ENCODE measurements at regions not wholly inside any gene's neighbourhood (a gene's known extent, or its start where the extent isn't known, plus 50 kb on each side); places are given as distances from the start of the nearest gene placed in this dataset.
A peak's percentile ranks its signal among the peaks of the same experiment; 100 is the strongest.

DNA sequence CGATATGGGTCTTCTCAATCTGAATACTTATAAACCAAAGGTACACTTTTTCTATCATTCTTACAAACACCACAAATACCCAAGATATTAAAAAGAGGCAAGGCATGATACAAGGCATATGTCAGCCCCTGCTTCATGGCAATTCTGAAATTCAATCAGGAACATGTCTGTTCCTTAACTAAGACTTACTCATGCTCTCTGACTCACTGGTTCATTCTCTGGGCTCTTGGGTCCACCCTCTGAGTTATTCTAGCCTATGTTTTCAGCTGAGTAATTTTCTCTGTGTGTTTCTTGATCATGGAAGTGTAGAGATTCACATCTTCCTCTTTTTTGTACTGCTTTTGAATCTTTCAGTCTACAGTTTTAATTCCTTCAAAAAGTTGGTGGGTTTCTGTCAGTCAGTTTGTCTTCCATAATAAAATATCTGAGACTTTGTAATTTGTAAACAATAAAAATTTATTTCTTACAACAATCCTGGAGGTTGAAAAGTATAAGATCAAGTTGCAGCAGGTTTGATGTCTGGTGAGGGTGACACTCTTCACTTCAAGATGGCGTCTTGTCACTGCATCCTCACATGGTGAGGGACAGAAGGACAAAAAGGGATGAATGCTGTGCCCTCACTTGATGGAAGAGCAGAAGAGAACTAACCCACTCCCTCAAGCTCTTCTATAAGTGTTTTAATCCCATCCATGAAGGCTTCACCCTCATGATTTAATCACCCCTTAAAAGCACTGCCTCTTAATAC, 211.7 kb downstream of the FAM76B start:
- no peak for DNase-seq

DNA sequence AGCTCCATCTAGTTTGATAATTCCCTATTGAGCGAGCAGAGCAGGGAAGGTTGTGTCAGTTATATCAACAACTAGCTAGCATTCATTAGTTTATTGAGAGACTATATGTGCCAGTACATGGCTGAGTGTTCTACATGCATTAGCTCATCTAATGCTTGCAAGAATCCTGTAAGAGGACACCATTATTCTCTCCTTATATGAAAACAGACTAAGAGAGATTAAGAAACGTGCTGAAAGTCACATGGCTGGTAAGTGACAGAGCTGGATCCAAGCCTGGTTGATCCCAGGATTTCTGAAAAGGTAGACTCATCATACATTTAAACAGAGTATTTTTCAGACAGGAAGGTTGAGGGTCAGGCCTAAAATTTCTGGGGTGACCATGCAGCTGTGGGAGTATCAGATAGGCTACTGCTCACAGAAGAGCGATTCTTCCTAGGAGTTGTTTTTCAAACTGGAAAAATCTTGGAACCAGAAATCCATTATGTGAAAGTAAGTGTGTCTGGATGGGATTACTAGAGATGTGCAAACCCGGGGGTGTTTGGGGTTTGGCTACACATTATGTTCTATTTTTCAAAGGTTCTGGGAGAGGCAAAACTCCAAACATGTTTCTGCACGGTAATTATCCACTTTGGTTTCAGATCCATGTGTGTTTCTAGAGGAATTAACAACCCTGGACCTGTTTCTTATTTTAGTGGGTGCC, 213.3 kb downstream of the FAM76B start:
- DNase-seq, result no peak

DNA sequence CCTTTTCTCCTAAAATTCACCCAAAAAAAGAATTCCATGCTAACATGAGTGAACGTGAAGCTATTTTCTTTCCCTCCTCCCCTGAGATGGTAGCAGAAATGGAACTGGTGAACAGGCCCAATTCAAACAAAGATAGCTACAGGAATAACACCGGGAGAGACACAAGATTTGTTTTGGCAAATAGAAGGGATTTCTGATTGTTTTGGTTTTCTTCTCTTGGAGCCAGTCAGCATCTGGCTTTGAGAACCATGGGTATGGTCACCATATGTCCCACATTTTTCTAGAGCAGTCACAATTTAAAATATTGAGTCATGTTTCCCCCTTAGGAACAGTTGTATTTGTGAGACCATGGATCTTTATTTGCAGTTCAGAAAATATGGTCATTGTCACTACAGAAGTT, 214.1 kb downstream of the FAM76B start:
- no peak for DNase-seq

DNA sequence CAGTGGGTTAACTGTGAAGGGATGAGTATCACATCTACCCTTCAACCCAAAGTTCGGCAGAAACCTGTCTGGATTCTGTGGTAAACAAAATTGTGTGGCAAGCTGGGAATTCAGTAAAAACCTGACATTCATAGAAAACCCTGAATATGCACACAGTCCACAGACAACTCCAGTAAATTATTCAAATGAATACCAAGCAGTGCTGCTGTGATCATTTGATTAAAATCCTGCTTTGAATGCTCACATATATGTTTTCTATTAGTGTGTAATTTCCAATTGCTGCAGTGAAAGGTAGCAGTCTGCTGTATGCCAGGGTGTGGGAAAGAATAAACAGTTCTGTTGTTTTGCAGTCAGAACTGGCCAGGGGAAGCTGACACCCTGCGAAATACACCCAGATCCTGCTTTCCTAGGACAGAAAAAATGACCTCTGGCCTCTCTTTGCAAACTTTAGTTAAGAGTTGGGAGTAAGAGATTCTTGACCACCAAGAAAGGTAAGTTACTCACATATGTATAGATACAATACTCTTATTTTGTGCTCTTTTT, 217.8 kb downstream of the FAM76B start:
- DNase-seq, result no peak

DNA sequence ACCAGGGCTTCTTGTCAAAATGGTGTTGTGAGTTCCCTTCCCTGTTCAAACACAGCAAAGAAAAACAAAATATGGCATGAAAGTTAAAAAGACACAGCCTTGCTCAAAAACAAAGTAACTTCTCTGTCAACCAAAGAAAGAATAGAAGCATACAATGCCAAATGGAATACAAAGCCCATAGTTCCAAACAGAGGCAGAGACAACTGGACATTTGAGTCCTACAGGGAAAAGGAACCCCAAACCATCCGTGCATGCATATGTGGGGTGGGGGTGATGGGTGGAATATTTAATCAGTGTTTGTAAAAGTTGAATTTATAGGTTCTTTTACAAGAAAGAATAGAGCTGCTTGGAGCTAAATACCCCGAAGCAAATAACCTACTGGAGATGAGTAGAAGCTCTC, 218.7 kb downstream of the FAM76B start:
- DNase-seq, result no peak

DNA sequence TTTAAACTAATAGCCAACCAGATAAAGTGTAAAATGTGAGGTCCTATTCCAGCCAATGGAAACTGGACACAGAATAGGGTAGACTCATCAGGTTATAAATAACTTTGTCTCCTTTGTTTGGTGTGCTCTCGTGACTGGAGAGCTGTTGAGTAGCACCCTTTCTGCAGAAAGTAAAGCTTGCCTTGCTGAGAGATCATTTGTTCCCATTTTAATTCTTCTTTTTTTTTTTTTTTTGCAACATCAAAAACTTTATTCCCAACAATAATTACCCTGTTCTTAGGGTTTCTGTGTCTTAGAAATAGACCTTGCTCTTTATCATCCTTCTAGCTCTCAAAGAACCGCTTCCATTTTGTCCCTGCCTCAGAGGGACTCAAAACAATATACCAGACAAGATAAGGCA, 220.4 kb downstream of the FAM76B start:
- no peak for DNase-seq

DNA sequence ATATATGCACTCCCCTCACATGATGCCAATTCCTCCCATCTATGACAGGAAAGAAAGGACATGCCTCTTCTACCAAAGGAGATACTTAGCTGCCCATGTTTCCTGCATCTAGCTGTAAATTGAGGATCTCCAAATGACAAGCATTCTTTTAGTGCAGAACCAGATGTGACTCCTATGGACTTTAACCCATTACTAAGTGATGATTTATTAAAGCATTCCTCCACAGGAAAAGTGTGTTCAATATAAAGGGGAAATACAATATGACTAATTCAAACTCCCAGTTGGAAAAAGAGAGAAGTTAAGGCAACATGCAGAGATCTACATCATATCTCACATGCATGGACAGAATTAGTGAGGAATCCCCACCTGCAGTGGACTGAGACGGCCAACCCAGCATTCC, 221.3 kb downstream of the FAM76B start:
- DNase-seq, result no peak

DNA sequence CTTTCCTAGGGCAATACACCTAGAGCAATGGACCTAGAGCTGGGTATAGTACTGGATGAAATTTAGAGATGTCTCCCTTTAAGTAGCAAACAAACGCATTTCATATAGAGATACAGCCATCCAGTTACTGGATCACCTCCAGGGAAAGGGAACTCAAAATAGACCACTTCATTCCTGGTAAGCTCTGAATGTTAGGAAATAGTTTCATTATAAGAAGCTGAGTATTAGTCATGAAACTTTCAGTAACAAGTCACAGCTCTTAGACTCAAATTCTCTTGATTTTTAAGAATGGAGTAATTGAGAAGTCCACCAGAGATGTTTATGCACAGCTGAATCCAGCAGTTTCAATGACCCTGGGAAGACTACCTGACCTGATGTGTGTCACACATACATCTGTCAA, 221.9 kb downstream of the FAM76B start:
- DNase-seq, result no peak

DNA sequence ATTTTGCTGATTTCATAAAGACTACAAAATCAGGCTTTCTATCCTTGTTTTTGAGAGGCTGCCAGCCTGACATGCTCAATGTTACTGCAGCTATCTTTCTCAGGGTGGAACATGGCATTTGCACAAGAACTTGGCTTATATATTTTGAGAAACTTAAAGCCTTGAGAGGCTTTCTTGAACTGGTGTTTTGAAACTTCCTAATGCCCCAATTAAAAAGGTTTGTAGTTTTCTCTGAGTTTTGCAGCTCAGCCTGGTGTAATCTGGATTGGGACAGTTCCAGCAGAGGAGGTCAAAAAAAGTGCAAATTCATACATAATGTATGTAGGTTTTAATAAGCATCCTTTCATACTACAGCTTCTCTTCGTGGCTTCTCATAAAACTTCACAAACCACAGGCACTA, 223.4 kb downstream of the FAM76B start:
- no peak for DNase-seq

DNA sequence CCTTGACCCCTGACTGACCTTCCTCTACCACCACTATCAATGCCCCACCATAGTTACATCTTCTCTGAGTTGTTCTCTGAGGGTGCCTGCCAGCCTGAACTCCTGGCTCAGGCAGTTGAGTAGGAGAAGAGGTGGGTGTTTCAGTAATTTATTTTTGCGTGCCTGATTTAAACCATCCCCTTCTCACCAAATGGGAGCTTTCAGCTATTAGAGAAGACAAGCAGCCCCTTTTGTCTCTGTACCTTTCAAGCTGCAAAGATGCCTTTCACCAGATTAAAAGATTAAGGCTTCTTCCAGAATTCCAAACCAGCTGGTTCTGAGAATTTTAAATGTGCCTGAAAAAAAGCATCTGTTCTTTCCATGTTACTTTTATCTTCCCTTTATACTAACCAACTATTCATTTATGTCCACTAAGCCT, 223.8 kb downstream of the FAM76B start:
- DNase-seq, result no peak

DNA sequence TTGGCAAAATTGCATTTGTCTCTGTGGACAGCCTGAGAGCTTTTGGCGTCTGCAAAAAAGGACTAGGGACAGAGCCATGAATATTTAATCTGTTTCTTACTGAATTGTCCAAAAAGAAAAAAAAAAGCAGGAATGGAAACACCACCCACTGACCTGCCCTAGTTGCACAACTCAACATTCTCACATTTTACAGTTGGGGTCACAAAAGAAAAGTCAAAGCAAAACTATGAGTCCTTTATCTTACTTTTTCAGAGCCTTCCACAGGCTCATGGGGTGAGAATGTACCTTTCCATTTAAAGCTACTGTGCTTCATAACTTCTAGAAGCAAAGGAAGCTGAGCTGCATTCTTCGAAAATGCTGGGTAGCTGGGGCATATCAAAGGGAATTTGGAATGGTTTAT, 225.7 kb downstream of the FAM76B start:
- no peak for DNase-seq

DNA sequence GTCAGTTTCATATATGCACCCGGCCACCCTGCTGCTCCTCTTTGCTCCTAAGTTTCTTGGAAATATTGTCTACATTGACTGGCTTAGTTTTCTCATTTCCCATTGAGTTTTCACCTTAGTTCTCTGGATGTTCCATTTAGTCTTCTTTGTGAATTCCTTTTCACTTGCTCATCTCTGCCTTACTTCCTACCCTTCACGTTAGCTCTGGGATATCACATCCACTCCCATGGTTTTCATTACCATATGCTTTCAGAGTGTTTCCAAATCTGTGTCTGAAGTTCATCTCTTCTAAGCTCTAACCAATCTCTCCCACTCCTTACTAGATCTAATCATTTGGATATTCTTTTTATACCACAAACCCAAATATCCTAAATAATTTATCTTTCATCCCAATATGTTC, 226.4 kb downstream of the FAM76B start:
- DNase-seq, result no peak

DNA sequence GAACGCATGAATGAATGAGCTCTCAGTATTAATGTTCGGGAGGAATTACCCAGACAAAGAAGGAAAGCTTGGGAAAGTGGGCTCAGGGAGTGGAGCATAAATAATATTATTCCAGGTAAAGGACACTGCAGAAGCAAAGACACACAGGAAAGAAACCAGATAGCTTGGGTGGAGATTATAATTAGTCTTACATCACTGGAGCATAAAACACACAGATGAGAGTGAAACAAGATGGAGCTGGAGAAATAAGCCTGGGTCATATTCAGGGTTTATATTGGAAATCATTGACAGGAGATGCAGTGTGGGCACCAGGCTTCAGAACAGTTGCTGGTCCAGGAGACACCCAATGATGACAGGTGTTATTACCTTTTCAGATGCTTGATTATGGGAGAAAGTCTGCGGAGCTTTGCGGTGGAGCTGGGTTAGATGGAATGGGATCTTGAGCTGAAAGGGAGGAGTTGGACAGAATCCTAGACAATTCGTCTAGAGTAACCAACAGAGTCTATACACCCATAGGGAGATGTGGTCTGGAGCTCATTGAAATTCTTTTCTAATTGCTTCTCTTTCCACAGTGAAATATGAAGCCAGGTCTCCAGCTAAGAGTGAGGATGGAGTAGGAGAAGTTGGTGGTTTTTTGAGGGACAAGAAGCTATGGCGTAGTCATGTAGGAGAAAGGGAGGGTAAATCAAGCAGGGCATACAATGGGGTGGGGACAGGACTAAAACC, 227.2 kb downstream of the FAM76B start:
- no peak for DNase-seq

DNA sequence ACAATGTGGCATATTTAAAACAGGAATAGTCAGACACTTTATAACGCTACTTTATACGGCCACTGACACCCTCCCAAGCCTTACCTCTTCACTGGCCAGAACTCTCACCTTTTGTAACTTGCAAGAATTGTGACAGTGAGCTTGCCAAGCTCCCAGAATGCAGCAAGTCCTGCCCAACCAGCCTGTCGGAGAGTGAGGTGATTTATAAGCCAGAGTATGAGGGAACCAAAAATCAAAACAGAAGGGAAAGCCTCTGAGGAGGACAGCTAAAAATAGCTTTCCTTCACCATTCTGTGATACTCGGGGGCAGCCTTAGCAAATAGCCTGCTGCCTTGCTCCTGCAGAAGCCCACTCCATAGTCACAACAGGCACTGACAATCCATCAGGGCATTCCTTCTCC, 229.7 kb downstream of the FAM76B start:
- DNase-seq, result no peak

DNA sequence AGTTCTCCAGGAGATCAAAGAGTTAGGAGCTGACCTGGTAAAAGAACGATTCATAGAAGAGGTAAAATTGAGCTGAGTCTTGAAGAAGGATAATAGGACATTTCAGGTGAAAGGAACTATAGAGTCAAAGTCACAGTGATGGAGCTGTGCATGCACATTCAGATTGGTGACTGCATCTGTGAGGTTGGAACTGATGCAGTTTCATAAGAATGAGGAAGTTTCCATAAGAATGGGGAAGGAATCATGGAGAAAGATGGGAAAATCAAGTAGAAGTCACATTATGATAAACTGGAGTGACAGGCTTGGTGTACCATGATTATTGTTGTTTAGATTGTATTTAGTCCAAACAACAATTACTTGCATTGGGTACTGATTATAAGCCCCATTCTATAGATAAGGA, 232.2 kb downstream of the FAM76B start:
- no peak for DNase-seq

DNA sequence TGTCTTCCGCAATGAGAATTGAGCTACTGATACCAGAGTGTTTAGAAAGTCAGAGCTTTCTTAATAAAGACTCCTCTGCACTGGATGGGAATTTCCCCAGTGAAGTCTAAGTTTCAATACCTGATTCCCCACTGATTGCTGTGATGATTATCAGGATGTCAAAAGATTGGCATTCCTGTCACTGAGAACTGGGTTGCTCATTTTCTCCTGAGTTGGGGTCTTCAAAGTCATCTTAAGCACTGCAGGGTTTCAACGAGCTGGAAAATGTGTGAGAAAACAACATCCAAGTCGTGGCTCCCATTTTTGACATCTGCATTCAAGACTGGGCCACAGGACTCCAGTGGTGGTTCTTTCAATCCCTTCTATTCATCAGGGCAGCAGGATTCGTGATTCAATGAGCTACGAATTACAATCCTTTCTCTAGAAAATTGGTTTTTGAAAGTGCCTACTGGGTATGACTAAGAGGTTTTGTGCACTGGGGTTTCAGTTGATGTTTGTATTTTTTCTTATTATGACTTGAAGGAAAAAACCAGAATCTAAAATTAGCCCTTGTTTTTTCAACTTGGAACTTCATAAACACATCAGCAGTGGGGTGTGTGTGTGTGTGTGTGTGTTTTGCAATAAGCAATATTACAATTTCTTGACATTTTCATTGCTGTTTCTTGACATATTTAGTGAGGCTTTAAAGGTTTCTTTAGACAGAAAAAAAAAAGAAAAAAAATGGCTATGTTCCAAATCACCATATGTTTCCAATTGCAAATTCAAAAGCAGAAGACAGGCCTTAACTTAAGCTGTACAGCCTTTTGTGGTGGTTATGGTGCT, 233.0 kb downstream of the FAM76B start:
- DNase-seq, result peak; percentile 29

DNA sequence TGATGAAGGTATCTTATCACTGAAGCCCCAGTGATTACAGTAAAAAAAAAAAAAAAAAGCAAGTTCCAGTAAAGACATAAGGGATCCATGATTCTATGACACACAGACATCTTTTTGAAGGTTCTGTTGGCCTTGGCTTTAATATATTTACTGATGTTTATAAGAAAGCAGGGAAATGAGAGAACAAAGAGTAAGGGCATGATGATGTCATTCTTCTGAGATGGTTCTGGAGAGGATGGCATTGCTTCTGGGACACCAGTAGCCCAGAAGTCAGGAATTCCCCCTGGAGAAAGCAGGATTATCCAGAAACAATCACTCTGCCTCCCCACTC, 233.6 kb downstream of the FAM76B start:
- DNase-seq, result no peak

DNA sequence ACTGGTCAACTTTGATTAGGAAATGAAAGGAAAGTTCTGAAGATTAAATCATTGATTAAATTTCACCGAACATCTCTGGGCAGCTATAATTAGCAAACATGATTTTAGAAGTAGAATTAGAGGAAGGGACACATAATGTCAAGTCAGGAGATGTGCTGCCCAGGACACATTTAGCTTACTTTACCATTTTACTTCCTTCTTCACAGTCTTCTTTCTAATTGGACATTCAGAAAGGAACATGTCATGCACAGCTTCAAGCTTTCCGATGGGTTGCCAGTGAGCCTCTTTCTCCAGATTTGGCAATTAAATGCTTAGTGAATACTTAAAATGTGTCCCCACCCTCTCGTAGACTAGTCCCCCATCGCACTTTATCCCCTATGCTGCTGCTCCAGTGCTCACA, 234.7 kb downstream of the FAM76B start:
- no peak for DNase-seq

DNA sequence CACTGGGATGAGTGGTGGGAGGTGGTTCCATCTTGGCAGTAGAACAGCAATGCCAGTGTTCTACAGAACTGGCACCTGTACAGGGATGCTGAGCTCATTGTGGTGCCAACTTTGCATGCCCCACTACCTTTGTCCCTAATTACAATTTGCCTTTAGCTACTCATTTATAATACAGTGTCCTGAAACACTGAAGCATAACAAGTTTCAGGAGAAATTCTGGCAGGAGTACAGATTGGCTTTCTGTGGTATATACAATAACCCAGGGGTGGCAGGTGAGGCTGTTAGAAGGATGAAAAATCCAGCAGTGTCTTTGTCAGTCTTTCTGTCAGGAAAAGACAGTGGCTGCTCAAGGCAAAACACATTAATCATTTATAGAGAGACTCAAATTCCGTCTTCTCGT, 240.3 kb downstream of the FAM76B start:
- no peak for DNase-seq

DNA sequence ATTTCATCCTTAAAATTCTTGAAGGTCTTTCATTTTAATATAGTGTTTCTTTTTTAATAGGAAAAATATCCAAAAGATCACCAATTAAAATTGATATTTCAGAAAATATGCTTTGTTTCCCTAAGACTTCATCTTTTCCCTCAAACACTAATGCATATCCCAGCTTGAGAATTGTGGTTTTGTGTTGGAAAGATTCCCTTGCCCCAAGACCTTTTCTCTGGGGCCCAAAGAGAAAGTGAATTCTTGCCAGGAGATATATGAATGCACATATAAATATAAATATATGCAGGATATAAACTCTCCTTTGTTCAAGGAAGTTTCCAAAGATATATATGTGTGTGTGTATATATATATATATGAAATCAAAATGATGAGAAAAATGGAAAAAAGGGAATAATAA, 241.2 kb downstream of the FAM76B start:
- no peak for DNase-seq

DNA sequence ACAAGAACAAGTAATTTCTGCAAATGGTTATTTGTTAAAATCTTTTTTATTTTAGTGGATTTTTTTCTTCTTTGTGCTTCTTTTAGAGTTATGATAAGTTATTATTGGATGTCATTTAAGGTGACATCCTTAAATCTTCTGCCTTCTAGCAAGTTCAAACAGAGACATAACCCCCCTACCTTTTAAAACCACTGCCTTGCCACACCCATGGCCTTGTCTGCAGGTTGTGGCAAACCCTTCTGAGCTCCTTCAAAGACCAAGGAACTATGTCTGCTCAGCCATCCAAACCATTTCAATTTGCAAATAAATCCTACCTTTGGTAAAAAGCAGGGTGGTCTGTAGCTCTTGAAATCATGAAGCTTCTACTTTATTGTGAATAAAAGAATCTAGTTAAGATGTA, 241.6 kb downstream of the FAM76B start:
- DNase-seq, result no peak

DNA sequence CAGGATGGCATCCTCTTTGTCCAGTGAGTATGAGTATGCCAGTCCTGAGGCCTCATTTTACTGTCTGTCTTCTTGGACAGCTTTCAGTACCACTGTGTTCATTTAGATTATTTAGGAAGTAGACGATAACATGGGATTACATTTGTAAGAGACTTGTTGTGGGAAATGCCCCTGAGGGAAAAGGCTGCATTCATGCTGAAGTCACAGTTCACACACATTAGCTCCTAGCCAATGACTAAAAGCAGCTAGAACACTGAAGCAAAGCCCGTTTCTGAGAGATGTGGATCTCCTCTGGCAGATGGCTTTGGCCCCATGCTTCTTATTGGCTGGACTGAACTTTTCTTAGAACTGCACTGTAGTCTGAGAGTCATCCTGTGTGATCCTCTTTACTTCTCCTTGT, 242.4 kb downstream of the FAM76B start:
- no peak for DNase-seq
